ENCODE measurements at regions not wholly inside any gene's neighbourhood (a gene's known extent, or its start where the extent isn't known, plus 50 kb on each side); places are given as distances from the start of the nearest gene placed in this dataset.

DNA sequence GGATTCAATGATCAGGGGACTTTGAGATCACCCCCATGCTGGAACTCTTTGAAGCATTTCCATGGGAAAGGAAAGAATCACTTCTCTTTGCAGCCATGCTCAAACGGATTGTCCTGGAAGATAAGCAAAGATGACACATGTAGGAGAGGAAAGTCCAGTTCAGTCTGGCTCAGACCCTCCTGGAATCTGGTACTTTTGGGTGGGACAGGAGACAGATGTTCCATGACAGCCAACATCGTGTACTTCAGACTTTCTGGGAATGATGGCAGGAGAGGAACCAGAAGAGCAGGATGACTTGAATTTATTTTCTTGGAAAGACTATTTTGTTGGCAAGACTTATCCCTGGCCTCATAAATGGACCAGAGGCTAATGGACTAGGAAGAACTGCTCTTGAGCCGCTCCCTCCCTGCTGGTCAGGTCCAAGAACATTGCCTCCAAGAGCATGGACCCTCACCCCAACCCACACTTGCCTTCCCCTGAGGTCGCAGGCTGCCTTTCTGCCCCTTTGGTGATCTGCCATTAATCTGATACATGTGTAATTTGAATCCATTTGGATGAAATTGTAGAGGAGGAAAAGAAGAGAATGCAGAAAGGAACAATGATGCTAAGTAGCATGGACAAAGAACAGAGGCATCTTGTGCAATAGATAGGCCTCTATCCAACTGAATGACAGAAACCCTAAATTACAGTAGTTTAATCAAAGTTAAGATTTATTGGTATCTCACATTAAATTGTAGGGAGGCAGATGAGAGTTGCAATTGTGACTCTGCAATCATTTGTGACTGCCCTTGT lies 201.0 kb downstream of the SNX19 start:
- H3K36me3 ChIP-seq, result no peaks in the 10 kb centered on the region
- TF ChIP-seq, protein P1, sequence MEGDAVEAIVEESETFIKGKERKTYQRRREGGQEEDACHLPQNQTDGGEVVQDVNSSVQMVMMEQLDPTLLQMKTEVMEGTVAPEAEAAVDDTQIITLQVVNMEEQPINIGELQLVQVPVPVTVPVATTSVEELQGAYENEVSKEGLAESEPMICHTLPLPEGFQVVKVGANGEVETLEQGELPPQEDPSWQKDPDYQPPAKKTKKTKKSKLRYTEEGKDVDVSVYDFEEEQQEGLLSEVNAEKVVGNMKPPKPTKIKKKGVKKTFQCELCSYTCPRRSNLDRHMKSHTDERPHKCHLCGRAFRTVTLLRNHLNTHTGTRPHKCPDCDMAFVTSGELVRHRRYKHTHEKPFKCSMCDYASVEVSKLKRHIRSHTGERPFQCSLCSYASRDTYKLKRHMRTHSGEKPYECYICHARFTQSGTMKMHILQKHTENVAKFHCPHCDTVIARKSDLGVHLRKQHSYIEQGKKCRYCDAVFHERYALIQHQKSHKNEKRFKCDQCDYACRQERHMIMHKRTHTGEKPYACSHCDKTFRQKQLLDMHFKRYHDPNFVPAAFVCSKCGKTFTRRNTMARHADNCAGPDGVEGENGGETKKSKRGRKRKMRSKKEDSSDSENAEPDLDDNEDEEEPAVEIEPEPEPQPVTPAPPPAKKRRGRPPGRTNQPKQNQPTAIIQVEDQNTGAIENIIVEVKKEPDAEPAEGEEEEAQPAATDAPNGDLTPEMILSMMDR (IDR thresholded peaks at IDR 0.05), result no peak
- no peaks in the 10 kb centered on the region for H3K4me1 ChIP-seq
- no peak overlapping the region for H3K4me3 ChIP-seq
- H3K27me3 ChIP-seq, result no peaks in the 10 kb centered on the region
- intact Hi-C loops (cut with DNase I), result no loop called here
- H3K9ac ChIP-seq (ENCODE audit: low read depth in 2 of 2, low read length in 2 of 2), result no peak overlapping the region
- no peak overlapping the region for H3K27ac ChIP-seq
- H3K9me3 ChIP-seq, result no peaks in the 10 kb centered on the region
- DNase-seq, result no peak

DNA sequence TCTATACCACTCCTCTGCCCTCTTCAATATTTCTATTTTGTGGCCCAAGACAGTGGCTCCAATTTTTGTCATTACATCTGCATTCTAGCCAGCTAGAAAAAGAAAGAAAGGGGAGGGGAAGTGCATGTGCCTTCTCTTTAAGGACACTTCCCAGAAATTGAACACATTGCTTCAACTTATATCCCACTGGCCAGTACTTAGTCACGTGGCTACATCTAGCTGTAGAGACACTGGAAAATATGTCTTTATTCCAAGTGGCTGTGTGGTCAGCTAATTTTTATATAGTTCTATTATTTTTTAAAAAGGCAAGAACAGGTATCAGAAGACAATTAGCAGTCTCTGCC lies 200.4 kb downstream of the SNX19 start:
- no peak overlapping the region for H3K27ac ChIP-seq
- no peaks in the 10 kb centered on the region for H3K9me3 ChIP-seq
- H3K9ac ChIP-seq (ENCODE audit: low read depth in 2 of 2, low read length in 2 of 2), result no peak overlapping the region
- H3K36me3 ChIP-seq, result no peaks in the 10 kb centered on the region
- no peaks in the 10 kb centered on the region for H3K27me3 ChIP-seq
- TF ChIP-seq, protein P1 (IDR thresholded peaks at IDR 0.05), result no peak
- DNase-seq, result no peak
- no peak overlapping the region for H3K4me3 ChIP-seq
- no peaks in the 10 kb centered on the region for H3K4me1 ChIP-seq
- intact Hi-C loops (cut with DNase I), result no loop called here

DNA sequence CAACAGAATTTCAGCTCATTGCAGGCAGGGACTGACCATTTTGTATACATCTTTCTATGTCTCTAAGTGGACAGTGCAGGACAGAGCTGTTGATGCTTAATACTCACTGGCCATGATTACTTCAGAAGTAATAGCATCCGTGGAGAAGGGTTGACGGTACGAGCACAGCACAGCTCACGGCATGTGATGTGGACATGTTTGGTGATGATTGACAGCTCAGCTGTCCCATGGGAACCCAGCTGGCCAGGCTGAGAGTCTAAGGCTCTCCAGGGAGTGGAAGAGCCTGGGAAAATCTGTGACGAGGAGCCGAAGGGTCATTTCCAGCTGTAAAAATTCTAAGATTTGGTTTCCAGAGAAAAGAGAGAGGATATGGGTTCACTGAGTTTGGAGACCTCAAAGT lies 198.2 kb downstream of the SNX19 start:
- Histone ChIP-seq H3K36me3 (no peaks in the 10 kb centered on the region), H3K27ac (no peak overlapping the region), H3K27me3 (no peaks in the 10 kb centered on the region), H3K4me1 (no peaks in the 10 kb centered on the region), H3K9ac (ENCODE audit: low read depth in 2 of 2, low read length in 2 of 2) (no peak overlapping the region), H3K9me3 (no peaks in the 10 kb centered on the region), H3K4me3 (no peak overlapping the region)
- intact Hi-C loops (cut with DNase I), result no loop called here
- no peak for DNase-seq
- TF ChIP-seq, protein P1 (IDR thresholded peaks at IDR 0.05), result no peak

DNA sequence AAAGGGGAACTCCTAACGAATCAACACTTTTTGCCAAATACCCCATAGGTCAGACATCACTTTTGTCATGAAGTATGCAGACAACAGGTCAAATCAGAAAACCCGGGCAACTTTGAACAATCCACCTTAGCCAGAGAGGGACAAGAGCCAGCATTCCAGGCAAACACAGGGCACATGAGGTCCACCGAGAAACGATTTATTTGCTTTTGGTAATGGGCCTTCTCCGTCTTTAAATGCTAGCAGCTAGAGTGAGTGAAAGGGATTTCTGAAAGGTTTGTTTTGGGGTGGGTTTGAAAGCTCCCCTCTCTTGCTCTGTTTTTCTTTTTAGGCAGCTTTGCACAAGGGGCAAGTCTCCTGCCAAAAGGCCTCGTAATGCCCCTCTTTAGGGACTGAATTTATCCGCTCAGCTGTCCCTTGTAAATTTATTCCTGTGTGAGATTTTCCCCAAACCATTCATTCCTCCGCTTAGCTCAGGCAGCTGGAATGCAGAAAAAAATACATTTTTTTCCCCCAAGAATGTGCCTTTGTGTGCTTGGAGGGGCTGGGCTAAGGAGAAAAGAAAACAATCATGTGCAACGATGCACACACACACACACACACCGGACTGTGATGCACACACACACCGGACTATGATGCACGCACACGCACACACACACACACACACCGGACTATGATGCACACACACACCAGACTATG lies 196.9 kb downstream of the SNX19 start:
- no peak overlapping the region for H3K27ac ChIP-seq
- intact Hi-C loops (cut with DNase I), result no loop called here
- H3K27me3 ChIP-seq, result no peaks in the 10 kb centered on the region
- DNase-seq, result no peak
- TF ChIP-seq, protein P1 (IDR thresholded peaks at IDR 0.05), result no peak
- no peaks in the 10 kb centered on the region for H3K36me3 ChIP-seq
- no peak overlapping the region for H3K9ac ChIP-seq (ENCODE audit: low read depth in 2 of 2, low read length in 2 of 2)
- no peaks in the 10 kb centered on the region for H3K4me1 ChIP-seq
- no peak overlapping the region for H3K4me3 ChIP-seq
- no peaks in the 10 kb centered on the region for H3K9me3 ChIP-seq

DNA sequence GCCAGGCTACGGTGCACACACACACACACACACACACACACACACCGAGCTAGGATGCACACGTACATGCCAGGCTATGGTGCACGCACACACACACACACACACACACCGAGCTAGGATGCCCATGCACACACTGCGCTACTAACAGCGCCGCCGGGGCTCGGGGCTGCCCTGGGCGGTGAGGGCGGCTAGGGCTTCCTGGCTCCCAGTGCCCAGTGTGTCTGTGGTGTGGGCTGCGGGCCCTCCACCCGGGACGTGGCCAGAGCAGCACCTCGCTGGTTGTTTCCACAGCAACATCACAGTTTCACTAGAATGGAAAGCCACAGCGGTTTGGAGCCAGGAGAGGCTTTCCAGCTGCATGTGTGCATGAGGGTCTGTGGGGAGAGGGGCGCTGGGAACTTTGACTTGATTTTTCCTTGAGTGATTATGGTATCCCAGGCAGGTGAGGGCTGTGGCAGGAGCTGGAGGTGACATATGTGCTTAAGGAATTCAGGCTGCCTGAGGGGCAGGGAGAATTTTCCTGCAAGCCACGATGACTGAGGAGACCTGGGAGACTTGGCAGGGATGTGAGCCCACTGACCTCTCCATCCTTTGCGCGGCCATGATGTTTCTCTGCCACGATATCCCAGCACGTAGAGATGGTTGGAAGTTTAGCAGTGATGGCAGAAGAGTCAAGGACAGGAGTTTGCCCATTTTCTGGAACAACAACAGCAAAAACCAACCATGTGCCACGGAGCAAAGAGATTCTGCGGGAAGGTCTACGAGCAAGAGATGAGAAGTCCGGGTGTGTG lies 195.9 kb downstream of the SNX19 start:
- H3K27me3 ChIP-seq, result no peaks in the 10 kb centered on the region
- H3K9ac ChIP-seq (ENCODE audit: low read depth in 2 of 2, low read length in 2 of 2), result no peak overlapping the region
- H3K4me3 ChIP-seq, result no peak overlapping the region
- no peaks in the 10 kb centered on the region for H3K9me3 ChIP-seq
- H3K36me3 ChIP-seq, result no peaks in the 10 kb centered on the region
- no peaks in the 10 kb centered on the region for H3K4me1 ChIP-seq
- no peak overlapping the region for H3K27ac ChIP-seq
- intact Hi-C loops (cut with DNase I), result no loop called here
- TF ChIP-seq, protein P1 (IDR thresholded peaks at IDR 0.05), result no peak
- DNase-seq, result no peak
